ENCODE measurements at regions not wholly inside any gene's neighbourhood (a gene's known extent, or its start where the extent isn't known, plus 50 kb on each side); places are given as distances from the start of the nearest gene placed in this dataset.
"Not testable (repeated sequence)": the region's sequence is repeated elsewhere in the genome, so short reads cannot be mapped to it uniquely, and the experiment has no call there.

- TF ChIP-seq NFIC (IDR thresholded peaks at IDR 0.05; ENCODE audit: borderline replicate concordance) = no peak
- TF ChIP-seq TCF12 (IDR thresholded peaks at IDR 0.05) = no peak
- TF ChIP-seq GABPA (IDR thresholded peaks at IDR 0.05; ENCODE audit: low read depth) = no peak
- no peak for TF ChIP-seq USF1 (IDR thresholded peaks at IDR 0.05; ENCODE audit: borderline replicate concordance, low read depth)
- no peak for TF ChIP-seq ZBTB33 (IDR thresholded peaks at IDR 0.05; ENCODE audit: borderline replicate concordance, low read depth)
- TF ChIP-seq MEF2A (IDR thresholded peaks at IDR 0.05; ENCODE audit: borderline replicate concordance, low read depth) = no peak
These were observed 60.0 kb upstream of the TMPRSS2 start (continued) for GRCh38 chr21:41567901-41568510.

GRCh38 chr21:41567237-41567636, 59.3 kb upstream of the TMPRSS2 start:
- H3K9ac ChIP-seq; H3K36me3 ChIP-seq (replicated peaks in 1 of 2; ENCODE audit: control insufficient read depth in 1 of 2, insufficient read depth in 2 of 2, low read length in 1 of 2); H3K4me2 ChIP-seq; H2AFZ ChIP-seq (ENCODE audit: low read depth); H4K20me1 ChIP-seq (ENCODE audit: insufficient read depth); H3K79me2 ChIP-seq (ENCODE audit: insufficient read depth); H3K4me3 ChIP-seq (ENCODE audit: low read depth in 2 of 2, low read length in 1 of 2); H3K9me3 ChIP-seq; DNase-seq; POLR2A ChIA-PET; H3F3A ChIP-seq (replicated peaks; ENCODE audit: insufficient read depth); H3K9me2 ChIP-seq; H3K27ac ChIP-seq (ENCODE audit: low read depth in 2 of 2, low read length in 1 of 2); H3K4me1 ChIP-seq (ENCODE audit: control insufficient read depth in 1 of 2, insufficient read depth in 2 of 2, low read depth in 1 of 2, low read length in 1 of 2); H3K27me3 ChIP-seq (ENCODE audit: insufficient read depth): not testable (repeated sequence)
- CTCF ChIA-PET = interaction anchor here (0.6 kb wide), 1 partner anchor 209 kb away, joined by 3 read pairs; no protein-coding TSS in a partner anchor
- 0% methylated on average over 2 of the region's 2 CpGs for WGBS (ENCODE audit: low lambda C conversion rate)

- no peak overlapping the region for H3K4me2 ChIP-seq
- H3K27me3 ChIP-seq (ENCODE audit: insufficient read depth) = peaks cover 7% of the 10 kb centered on the region; the same call in 1 of the 2 replicates
- TF ChIP-seq FOXM1 (IDR thresholded peaks at IDR 0.05; ENCODE audit: low read depth) = no peak
- no peak for TF ChIP-seq RCOR1 (IDR thresholded peaks at IDR 0.05; ENCODE audit: low read length)
- no peak for TF ChIP-seq MEF2A (IDR thresholded peaks at IDR 0.05; ENCODE audit: borderline replicate concordance, low read depth)
- no peak for TF ChIP-seq IRF3 (IDR thresholded peaks at IDR 0.05; ENCODE audit: low read depth, low read length)
- TF ChIP-seq ELF1 (IDR thresholded peaks at IDR 0.05) = no peak
- no peak for TF ChIP-seq FOSL2 (IDR thresholded peaks at IDR 0.05; ENCODE audit: borderline replicate concordance, low read depth)
- no peak for TF ChIP-seq SMC3 (IDR thresholded peaks at IDR 0.05; ENCODE audit: low read depth, low read length)
- no peak for TF ChIP-seq CHD2 (IDR thresholded peaks at IDR 0.05; ENCODE audit: low read length, partially characterized antibody)
- no peak overlapping the region for H3K4me3 ChIP-seq (ENCODE audit: low read depth in 2 of 2, low read length in 1 of 2)
- no peak overlapping the region for H2AFZ ChIP-seq (ENCODE audit: low read depth)
- H3K4me1 ChIP-seq (ENCODE audit: control insufficient read depth in 1 of 2, insufficient read depth in 2 of 2, low read depth in 1 of 2, low read length in 1 of 2) = no peaks in the 10 kb centered on the region
- POLR2A ChIA-PET = no interaction called here
- 25% methylated on average over 3 of the region's 3 CpGs for WGBS (ENCODE audit: low lambda C conversion rate)
- H3F3A ChIP-seq (replicated peaks; ENCODE audit: insufficient read depth) = no peaks in the 10 kb centered on the region
- H3K36me3 ChIP-seq (replicated peaks in 1 of 2; ENCODE audit: control insufficient read depth in 1 of 2, insufficient read depth in 2 of 2, low read length in 1 of 2) = no peaks in the 10 kb centered on the region
- no peaks in the 10 kb centered on the region for H3K9me2 ChIP-seq
- H4K20me1 ChIP-seq (ENCODE audit: insufficient read depth) = no peaks in the 10 kb centered on the region
- no peak for DNase-seq
- no peak overlapping the region for H3K27ac ChIP-seq (ENCODE audit: low read depth in 2 of 2, low read length in 1 of 2)
- no peaks in the 10 kb centered on the region for H3K79me2 ChIP-seq (ENCODE audit: insufficient read depth)
- no peak overlapping the region for H3K9ac ChIP-seq
- CTCF ChIA-PET = no interaction called here
- H3K9me3 ChIP-seq = no peaks in the 10 kb centered on the region
These were observed 58.6 kb upstream of the TMPRSS2 start for GRCh38 chr21:41566500-41567014.

All from SK-N-SH (cell line).